HG03135 (cell line): ENCODE measurements at regions not wholly inside any gene's neighbourhood (a gene's known extent, or its start where the extent isn't known, plus 50 kb on each side); places are given as distances from the start of the nearest gene placed in this dataset.

Experiments used
- ATAC-seq: cut with Tn5 transposase; IDR thresholded peaks from one replicate; pipeline ENCODE4 v1.9.1; 2021; ENCODE audit warnings: mild to moderate bottlenecking, moderate library complexity; ENCODE audit not compliant: unreplicated experiment

DNA sequence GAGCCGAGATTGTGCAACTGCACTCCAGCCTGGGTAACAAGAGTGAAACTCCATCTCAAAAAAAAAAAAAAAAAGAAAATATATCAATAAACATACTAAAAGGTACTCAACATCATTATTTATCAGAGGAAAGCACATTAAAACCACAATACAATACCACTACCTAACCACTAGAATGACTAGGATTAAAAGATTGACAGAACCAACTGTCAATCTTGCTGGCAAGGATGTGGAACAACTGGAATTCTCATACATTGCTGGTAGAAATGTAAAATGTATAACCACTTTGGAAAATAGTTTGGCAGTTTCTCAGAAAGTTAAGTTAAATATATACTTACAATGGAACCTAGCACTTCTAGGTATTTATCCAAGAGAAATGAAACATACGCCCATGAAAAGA, 88.6 kb downstream of the B3GNT2 start:
- ATAC-seq, result no peak

DNA sequence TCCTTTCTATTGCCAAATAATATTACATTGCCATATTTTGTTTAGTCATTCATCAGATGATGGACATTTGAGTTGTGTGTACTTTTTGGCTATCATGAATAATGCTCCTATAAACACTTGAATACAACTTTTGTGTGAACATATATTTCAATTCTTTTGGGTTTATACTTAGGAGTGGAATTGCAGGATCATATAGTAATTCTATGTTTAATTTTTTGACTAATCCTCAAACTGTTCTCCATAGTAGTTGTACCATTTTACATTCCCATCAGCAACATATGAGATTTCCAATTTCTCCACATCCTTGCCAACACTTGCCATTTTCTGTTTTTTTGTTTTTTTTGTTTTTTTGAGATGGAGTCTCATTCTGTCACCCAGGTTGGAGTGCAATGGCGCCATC, 87.2 kb downstream of the B3GNT2 start:
- no peak for ATAC-seq

DNA sequence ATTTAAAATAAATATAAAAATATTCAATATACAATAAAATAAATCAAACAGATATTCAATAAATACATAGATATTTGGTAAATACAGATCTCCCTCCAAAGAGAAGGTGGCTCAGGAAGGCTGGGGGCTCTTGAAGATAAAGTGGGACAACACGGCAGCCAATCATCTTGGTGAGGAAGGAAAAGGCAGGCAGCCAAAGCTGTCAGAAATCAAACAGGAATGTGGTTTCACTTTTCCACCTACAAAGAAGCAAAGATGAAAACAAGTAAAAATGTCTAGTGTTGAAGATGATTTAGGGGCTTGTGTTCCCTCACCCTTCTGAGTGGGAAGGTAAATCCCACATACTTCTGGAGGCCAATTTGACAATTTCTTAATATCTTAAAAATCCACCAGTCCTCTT, 85.7 kb downstream of the B3GNT2 start:
- no peak for ATAC-seq

DNA sequence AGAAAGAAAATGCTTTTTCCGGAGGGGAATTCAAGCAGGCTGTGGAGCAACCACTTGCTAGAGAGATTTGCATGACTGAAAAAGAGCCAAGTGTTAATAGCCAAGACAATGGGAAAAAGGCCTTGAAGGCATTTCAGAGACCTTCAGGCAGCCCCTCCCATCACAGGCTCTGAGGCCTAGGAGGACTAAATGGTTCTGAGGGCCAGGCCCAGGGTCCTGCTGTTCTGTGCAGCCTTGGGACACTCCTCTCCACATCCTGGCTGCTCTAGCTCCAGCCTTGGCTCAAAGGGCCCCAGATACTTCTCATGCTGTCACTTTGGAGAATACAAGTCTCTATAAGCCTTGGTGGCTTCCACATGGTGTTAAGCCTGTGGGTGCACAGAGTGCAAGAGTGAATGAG, 81.8 kb downstream of the B3GNT2 start:
- ATAC-seq, result no peak
